ENCODE measurements at regions not wholly inside any gene's neighbourhood (a gene's known extent, or its start where the extent isn't known, plus 50 kb on each side); places are given as distances from the start of the nearest gene placed in this dataset.

DNA sequence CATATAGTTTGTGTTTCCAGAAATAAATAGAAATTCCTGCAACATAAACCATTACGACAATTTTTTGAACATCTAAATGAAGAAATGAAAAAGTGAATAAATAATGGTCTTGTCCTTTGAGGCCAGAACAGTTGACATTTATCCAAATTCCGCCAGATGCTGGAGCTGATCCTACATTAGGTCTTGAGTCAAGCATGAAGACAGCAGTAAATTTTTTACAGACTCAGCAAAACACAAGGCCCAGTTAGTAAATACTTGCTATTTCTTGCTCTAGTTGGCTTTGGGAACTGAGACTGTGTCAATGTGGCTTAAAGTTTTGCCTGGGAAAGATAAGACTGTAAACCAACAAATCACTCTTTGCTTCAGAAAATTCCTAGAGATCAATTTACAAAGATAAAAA, 540.1 kb upstream of the RGS18 start:
- intact Hi-C loops (cut with micrococcal nuclease; ENCODE audit: unreplicated experiment): no loop called here
- Histone ChIP-seq H3K36me3 (ENCODE audit: control insufficient read depth, insufficient read depth, low read length) (no peaks in the 10 kb centered on the region), H3K4me3 (ENCODE audit: low read depth in 2 of 2, low read length in 2 of 2) (no peak overlapping the region), H3K4me1 (ENCODE audit: control insufficient read depth, insufficient read depth, low read length) (no peaks in the 10 kb centered on the region), H3K27ac (ENCODE audit: low read length) (no peak overlapping the region), H3K9me3 (ENCODE audit: control insufficient read depth, insufficient read depth, low read depth, low read length) (no peaks in the 10 kb centered on the region), H3K27me3 (ENCODE audit: control insufficient read depth, insufficient read depth, low read length) (no peaks in the 10 kb centered on the region)
- ChIA-PET POLR2A (no interaction called here), CTCF (no interaction called here)
- no peak for TF ChIP-seq SIN3A (IDR thresholded peaks at IDR 0.05; ENCODE audit: borderline replicate concordance, insufficient read depth, low read depth, low read length)
- no peak for TF ChIP-seq CTCF (IDR thresholded peaks at IDR 0.05)
- no peak for TF ChIP-seq POLR2AphosphoS5 (IDR thresholded peaks at IDR 0.05; ENCODE audit: low read depth, low read length)
- TF ChIP-seq TCF7L2 (IDR thresholded peaks at IDR 0.05; ENCODE audit: low read depth, low read length): no peak
- TF ChIP-seq, protein P1, sequence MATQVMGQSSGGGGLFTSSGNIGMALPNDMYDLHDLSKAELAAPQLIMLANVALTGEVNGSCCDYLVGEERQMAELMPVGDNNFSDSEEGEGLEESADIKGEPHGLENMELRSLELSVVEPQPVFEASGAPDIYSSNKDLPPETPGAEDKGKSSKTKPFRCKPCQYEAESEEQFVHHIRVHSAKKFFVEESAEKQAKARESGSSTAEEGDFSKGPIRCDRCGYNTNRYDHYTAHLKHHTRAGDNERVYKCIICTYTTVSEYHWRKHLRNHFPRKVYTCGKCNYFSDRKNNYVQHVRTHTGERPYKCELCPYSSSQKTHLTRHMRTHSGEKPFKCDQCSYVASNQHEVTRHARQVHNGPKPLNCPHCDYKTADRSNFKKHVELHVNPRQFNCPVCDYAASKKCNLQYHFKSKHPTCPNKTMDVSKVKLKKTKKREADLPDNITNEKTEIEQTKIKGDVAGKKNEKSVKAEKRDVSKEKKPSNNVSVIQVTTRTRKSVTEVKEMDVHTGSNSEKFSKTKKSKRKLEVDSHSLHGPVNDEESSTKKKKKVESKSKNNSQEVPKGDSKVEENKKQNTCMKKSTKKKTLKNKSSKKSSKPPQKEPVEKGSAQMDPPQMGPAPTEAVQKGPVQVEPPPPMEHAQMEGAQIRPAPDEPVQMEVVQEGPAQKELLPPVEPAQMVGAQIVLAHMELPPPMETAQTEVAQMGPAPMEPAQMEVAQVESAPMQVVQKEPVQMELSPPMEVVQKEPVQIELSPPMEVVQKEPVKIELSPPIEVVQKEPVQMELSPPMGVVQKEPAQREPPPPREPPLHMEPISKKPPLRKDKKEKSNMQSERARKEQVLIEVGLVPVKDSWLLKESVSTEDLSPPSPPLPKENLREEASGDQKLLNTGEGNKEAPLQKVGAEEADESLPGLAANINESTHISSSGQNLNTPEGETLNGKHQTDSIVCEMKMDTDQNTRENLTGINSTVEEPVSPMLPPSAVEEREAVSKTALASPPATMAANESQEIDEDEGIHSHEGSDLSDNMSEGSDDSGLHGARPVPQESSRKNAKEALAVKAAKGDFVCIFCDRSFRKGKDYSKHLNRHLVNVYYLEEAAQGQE (IDR thresholded peaks at IDR 0.05; ENCODE audit: insufficient read depth in 1 of 2, low read depth in 2 of 2, low read length in 1 of 2): no peak
- ATAC-seq (no peak), DNase-seq (ENCODE audit: low read depth, low spot score) (no peak)
- no TSS peak for BruUV-seq (replicated peaks)
- in situ Hi-C loops (cut with HindIII; ENCODE audit: low pct_unique_long_range_greater_than_20kb, low sequenced_read_pairs): no loop called here

- POLR2A ChIA-PET: no interaction called here
Measured at GRCh38 chr1:191620883-191621282, 537.4 kb upstream of the RGS18 start.

More at GRCh38 chr1:191620883-191621282, 537.4 kb upstream of the RGS18 start:
- Histone ChIP-seq H3K27ac (ENCODE audit: low read length) (no peak overlapping the region), H3K4me3 (ENCODE audit: low read depth in 2 of 2, low read length in 2 of 2) (no peak overlapping the region), H3K27me3 (ENCODE audit: control insufficient read depth, insufficient read depth, low read length) (no peaks in the 10 kb centered on the region), H3K36me3 (ENCODE audit: control insufficient read depth, insufficient read depth, low read length) (no peaks in the 10 kb centered on the region), H3K9me3 (ENCODE audit: control insufficient read depth, insufficient read depth, low read depth, low read length) (no peaks in the 10 kb centered on the region), H3K4me1 (ENCODE audit: control insufficient read depth, insufficient read depth, low read length) (no peaks in the 10 kb centered on the region)
- CTCF ChIA-PET: no interaction called here
- in situ Hi-C loops (cut with HindIII; ENCODE audit: low pct_unique_long_range_greater_than_20kb, low sequenced_read_pairs): no loop called here
- DNase-seq (ENCODE audit: low read depth, low spot score) (no peak), ATAC-seq (no peak)
- TF ChIP-seq POLR2AphosphoS5 (IDR thresholded peaks at IDR 0.05; ENCODE audit: low read depth, low read length) (no peak), SIN3A (IDR thresholded peaks at IDR 0.05; ENCODE audit: borderline replicate concordance, insufficient read depth, low read depth, low read length) (no peak), CTCF (IDR thresholded peaks at IDR 0.05) (no peak), TCF7L2 (IDR thresholded peaks at IDR 0.05; ENCODE audit: low read depth, low read length) (no peak)
- TF ChIP-seq, protein P1 (IDR thresholded peaks at IDR 0.05; ENCODE audit: insufficient read depth in 1 of 2, low read depth in 2 of 2, low read length in 1 of 2): no peak
- no TSS peak for BruUV-seq (replicated peaks)
- intact Hi-C loops (cut with micrococcal nuclease; ENCODE audit: unreplicated experiment): no loop called here
